H1 (cell line): ENCODE measurements at regions not wholly inside any gene's neighbourhood (a gene's known extent, or its start where the extent isn't known, plus 50 kb on each side); places are given as distances from the start of the nearest gene placed in this dataset.

Source experiments
- ASH2L ChIP-seq: fragments of 200-600, 300-600 bp; sonication (generic); IDR thresholded peaks from one replicate; pipeline ENCODE4 v1.7.1; 2017; ENCODE audit warnings: low read length
- BCL11A ChIP-seq, 2 experiments: IDR thresholded peaks; one replicate each; pipeline ENCODE4 v1.6.1; 2011; ENCODE audit warnings: low read depth in 2 of 2, low read length in 2 of 2, mild to moderate bottlenecking in 2 of 2
- BRCA1 ChIP-seq: IDR thresholded peaks from 2 replicates; pipeline ENCODE4 v1.6.1; 2012; ENCODE audit warnings: low read depth, low read length, improper control_type of control experiment
- CTBP2 ChIP-seq: IDR thresholded peaks from 2 replicates; pipeline ENCODE4 v1.7.0; 2011; ENCODE audit warnings: borderline replicate concordance, mild to moderate bottlenecking, moderate library complexity, mixed read lengths, low read length; ENCODE audit not compliant: insufficient read depth, insufficient read length
- EGR1 ChIP-seq: IDR thresholded peaks from 2 replicates; pipeline ENCODE4 v1.6.1; 2011; ENCODE audit warnings: low read depth, low read length, borderline replicate concordance
- JUN ChIP-seq: IDR thresholded peaks from 2 replicates; pipeline ENCODE4 v1.6.1; 2011; ENCODE audit warnings: low read depth, mild to moderate bottlenecking, improper control_type of control experiment, low read length
- KDM4A ChIP-seq: IDR thresholded peaks from one replicate; pipeline ENCODE4 v1.7.1; 2012; ENCODE audit warnings: low read depth, mild to moderate bottlenecking, moderate library complexity, low read length, inconsistent platforms; ENCODE audit not compliant: severe bottlenecking
- MAFK ChIP-seq: IDR thresholded peaks from 2 replicates; pipeline ENCODE4 v1.6.1; 2012; ENCODE audit warnings: low read depth, mild to moderate bottlenecking, improper control_type of control experiment, low read length
- MAX ChIP-seq: IDR thresholded peaks from 2 replicates; pipeline ENCODE4 v1.6.1; 2012; ENCODE audit warnings: inconsistent platforms
- NANOG ChIP-seq: IDR thresholded peaks from 2 replicates; pipeline ENCODE4 v1.6.1; 2011; ENCODE audit warnings: low read length, low read depth, mild to moderate bottlenecking, inconsistent platforms; ENCODE audit not compliant: insufficient read depth, poor library complexity, severe bottlenecking
- NRF1 ChIP-seq: IDR thresholded peaks from 2 replicates; pipeline ENCODE4 v1.6.1; 2011; ENCODE audit warnings: mild to moderate bottlenecking, low read depth, low read length, improper control_type of control experiment
- POU5F1 ChIP-seq: IDR thresholded peaks from 2 replicates; pipeline ENCODE4 v1.6.1; 2011; ENCODE audit warnings: low read depth, mild to moderate bottlenecking, low read length, moderate library complexity
- RAD21 ChIP-seq, 2 experiments: IDR thresholded peaks in 1 of 2; conservative IDR thresholded peaks in 1 of 2; 2 replicates each; pipeline ENCODE4 v1.6.1; 2011; ENCODE audit warnings: low read depth in 2 of 2, low read length in 2 of 2, improper control_type of control experiment in 1 of 2, inconsistent platforms in 1 of 2, mild to moderate bottlenecking in 1 of 2, moderate library complexity in 1 of 2
- RBBP5 ChIP-seq: IDR thresholded peaks from 2 replicates; pipeline ENCODE4 v1.7.1; 2012; ENCODE audit warnings: low read depth, mild to moderate bottlenecking, inconsistent platforms, low read length, moderate library complexity, borderline replicate concordance
- RNF2 ChIP-seq: fragments of 200-900, 300-1000 bp; sonication (generic); IDR thresholded peaks from 2 replicates; pipeline ENCODE4 v1.7.1; 2016; ENCODE audit warnings: borderline replicate concordance, low read depth, mild to moderate bottlenecking, antibody characterized with exemption, low read length; ENCODE audit not compliant: poor library complexity, severe bottlenecking; ENCODE audit errors: missing control alignments
- SIRT6 ChIP-seq: IDR thresholded peaks from one replicate; pipeline ENCODE4 v1.7.1; 2012; ENCODE audit warnings: low read length, inconsistent platforms
- SP4 ChIP-seq: IDR thresholded peaks from 2 replicates; pipeline ENCODE4 v1.6.1; 2012; ENCODE audit warnings: low read length, inconsistent platforms
- SUZ12 ChIP-seq: fragments of 200-600 bp; sonication (generic); IDR thresholded peaks from 2 replicates; pipeline ENCODE4 v1.6.1; 2012; ENCODE audit warnings: mild to moderate bottlenecking, inconsistent platforms, low read length, moderate library complexity, mixed read lengths
- TAF1 ChIP-seq: IDR thresholded peaks from 2 replicates; pipeline ENCODE4 v1.6.1; 2011; ENCODE audit warnings: mild to moderate bottlenecking, low read depth, low read length
- TAF7 ChIP-seq: optimal IDR thresholded peaks from 2 replicates; pipeline ENCODE3; 2011; ENCODE audit warnings: low read depth, mild to moderate bottlenecking, inconsistent platforms, low read length, moderate library complexity, borderline replicate concordance
- TBP ChIP-seq: IDR thresholded peaks from 2 replicates; pipeline ENCODE4 v1.6.1; 2011; ENCODE audit warnings: low read depth, low read length, improper control_type of control experiment
- TEAD4 ChIP-seq: IDR thresholded peaks from 2 replicates; pipeline ENCODE4 v1.6.1; 2012; ENCODE audit warnings: low read depth, low read length, inconsistent platforms, mixed read lengths
- TF ChIP-seq, protein P1 (sequence below): IDR thresholded peaks from 2 replicates; pipeline ENCODE4 v1.6.1; 2011; ENCODE audit warnings: low read length, improper control_type of control experiment

DNA sequence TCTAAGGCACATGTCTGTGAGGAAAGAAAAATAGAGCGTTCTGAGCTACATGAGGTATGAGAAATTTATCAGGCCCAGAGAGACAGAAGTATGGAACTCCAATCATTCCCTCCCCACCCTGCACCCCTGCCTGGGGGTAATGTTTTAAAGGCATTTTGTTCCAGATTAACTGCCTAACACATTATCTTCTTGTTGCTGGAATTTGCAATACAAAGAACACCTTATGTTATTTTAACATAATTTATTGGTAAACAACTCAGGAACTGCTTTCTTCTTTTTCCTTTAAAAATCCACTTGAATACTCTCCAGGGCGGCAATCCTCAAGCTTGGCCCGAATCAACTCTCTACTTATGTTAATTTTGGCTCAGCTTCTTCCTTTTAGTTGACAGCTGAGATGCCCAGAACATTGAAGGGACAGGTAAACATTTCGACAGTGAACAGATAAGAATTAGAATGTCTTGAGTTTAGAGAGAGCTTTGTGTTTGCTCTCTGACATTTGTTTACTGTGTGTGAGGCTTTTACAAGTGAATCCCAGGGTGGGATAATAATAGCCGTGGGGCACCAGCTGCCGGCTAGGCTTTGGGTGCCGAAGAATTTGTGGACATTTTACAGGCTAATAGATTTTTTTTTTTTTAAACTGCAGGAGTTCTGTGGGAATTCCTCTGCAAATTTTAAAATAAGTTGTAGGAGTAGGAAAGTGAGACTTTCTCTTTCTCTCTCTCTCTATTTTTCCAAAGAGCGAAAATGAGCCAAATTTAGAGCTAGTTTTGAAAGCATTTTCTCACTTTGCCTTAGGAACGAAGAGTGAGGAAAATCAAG lies 96.4 kb upstream of the TAF11L2 start (continued):
- TF ChIP-seq SUZ12 (no peak), RBBP5 (0 out of 2 replicates have a peak, but pooled peaks have one; percentile 1), RNF2 (no peak), TAF7 (peak; percentile 18), NRF1 (no peak), POU5F1 (peak; percentile 75), TEAD4 (no peak), RAD21 (IDR thresholded peaks at IDR 0.05 in 1 of 2, conservative IDR thresholded peaks at IDR 0.05 in 1 of 2; ENCODE audit: low read depth in 2 of 2, low read length in 2 of 2) (no peak), SIRT6 (no peak), BCL11A (IDR thresholded peaks at IDR 0.05; ENCODE audit: low read depth in 2 of 2, low read length in 2 of 2) (no peak), NANOG (peak; percentile 46), SP4 (no peak), TAF1 (no peak), KDM4A (no peak), TBP (no peak), MAFK (no peak), BRCA1 (no peak), MAX (no peak), EGR1 (no peak), CTBP2 (no peak), ASH2L (no peak), JUN (no peak)
- TF ChIP-seq, protein P1, sequence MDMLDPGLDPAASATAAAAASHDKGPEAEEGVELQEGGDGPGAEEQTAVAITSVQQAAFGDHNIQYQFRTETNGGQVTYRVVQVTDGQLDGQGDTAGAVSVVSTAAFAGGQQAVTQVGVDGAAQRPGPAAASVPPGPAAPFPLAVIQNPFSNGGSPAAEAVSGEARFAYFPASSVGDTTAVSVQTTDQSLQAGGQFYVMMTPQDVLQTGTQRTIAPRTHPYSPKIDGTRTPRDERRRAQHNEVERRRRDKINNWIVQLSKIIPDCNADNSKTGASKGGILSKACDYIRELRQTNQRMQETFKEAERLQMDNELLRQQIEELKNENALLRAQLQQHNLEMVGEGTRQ = no peak
